ENCODE measurements at regions not wholly inside any gene's neighbourhood (a gene's known extent, or its start where the extent isn't known, plus 50 kb on each side); places are given as distances from the start of the nearest gene placed in this dataset.

DNA sequence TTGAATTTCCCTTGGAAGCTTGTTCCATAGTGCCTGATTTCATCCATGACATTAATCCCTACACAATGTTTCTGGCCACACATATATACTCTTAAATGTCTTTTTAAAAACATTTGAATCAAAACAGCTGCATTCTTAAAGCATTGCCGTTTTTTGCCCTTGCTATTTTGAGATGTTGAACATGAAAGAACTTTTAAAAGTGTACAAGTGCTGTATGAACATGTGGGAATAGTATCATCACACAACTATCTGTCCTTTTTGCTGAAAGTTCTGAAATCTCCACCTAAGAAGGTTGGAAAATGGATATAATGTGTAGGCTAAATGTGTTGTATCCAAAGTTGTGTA is 318.7 kb upstream of the UBE2E3 start:
- H3K27ac ChIP-seq = no peak overlapping the region
- TF ChIP-seq, protein P1, sequence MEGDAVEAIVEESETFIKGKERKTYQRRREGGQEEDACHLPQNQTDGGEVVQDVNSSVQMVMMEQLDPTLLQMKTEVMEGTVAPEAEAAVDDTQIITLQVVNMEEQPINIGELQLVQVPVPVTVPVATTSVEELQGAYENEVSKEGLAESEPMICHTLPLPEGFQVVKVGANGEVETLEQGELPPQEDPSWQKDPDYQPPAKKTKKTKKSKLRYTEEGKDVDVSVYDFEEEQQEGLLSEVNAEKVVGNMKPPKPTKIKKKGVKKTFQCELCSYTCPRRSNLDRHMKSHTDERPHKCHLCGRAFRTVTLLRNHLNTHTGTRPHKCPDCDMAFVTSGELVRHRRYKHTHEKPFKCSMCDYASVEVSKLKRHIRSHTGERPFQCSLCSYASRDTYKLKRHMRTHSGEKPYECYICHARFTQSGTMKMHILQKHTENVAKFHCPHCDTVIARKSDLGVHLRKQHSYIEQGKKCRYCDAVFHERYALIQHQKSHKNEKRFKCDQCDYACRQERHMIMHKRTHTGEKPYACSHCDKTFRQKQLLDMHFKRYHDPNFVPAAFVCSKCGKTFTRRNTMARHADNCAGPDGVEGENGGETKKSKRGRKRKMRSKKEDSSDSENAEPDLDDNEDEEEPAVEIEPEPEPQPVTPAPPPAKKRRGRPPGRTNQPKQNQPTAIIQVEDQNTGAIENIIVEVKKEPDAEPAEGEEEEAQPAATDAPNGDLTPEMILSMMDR (IDR thresholded peaks at IDR 0.05) = no peak
- TF ChIP-seq ZFX (IDR thresholded peaks at IDR 0.05; ENCODE audit: borderline replicate concordance) = no peak

DNA sequence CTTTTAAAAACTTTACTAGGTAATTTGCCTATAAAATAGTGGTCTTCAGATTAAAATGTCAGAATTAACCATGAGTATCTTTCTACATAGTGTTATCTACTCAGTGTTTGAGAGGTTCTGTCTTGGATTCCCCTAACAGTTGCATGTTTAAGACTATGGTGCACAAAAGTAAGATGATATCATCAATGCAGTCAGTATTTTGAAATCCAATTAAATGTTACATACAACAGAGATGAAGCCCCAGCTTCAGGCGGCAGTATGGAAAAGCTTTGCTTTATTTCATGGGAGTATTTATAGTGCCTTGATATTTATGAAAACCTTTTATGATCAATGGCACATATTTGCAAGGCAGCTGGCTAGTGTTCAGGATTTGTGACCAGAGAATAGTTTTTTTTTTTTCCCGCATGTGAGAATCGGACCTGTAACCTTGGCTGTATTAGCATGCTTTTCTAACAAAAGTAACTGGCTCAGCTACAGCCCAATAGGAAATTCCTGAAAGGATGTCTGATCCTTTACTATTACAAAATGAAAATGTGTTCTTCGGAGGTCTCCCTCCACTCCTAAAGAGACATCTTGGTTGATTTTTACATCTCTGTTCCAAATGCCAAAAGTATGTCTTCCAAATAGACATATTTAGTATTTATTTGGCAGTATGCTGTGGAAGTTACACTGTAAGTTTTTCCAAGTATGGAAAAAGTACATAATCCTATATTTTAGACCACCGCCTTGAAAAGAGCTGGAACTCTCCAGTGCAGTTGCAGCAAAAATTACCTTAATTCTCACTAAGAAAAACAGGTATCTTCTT is 319.3 kb upstream of the UBE2E3 start:
- TF ChIP-seq ZFX (IDR thresholded peaks at IDR 0.05; ENCODE audit: borderline replicate concordance) = no peak
- TF ChIP-seq, protein P1 (IDR thresholded peaks at IDR 0.05) = no peak
- H3K27ac ChIP-seq = no peak overlapping the region

DNA sequence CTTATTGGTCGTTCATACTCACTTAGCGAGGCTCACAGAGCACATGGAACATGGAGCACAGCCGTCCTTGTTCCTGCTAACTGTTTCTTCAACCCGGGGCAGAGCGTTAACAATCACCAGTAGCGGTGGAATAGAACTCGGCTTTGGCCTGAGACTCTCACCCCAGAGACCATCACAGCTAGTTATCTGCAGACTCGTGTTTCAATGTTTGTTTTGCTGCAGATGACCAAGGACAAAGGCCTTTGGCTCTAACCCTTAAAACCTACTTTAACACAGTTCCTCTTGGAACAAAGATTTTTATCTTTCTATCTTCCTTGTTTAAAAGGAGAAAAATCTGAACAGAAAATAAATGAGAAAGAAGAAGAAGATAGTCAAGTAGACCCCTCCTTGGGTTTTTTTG is 320.2 kb upstream of the UBE2E3 start:
- no peak overlapping the region for H3K27ac ChIP-seq
- TF ChIP-seq, protein P1 (IDR thresholded peaks at IDR 0.05) = no peak
- no peak for TF ChIP-seq ZFX (IDR thresholded peaks at IDR 0.05; ENCODE audit: borderline replicate concordance)

DNA sequence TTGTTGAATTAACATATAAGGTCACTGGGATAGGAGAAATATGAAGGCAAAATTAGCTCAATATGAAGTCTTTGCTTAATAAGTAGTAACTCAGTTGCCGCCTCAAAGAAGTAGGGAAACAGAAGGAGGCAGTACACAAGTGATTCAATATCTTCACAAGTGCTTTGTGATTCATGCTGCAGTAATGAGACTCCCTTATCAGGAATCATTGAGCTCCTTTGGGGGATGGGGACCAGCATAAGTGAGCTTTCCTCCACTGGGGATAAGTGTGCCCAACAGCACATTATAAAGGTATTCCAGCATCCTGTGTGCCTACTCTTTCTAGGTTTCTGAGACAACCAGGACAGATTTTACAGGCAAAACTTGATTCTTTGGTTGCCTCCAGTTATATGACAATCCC is 323.4 kb upstream of the UBE2E3 start:
- TF ChIP-seq, protein P1 (IDR thresholded peaks at IDR 0.05) = no peak
- no peak for TF ChIP-seq ZFX (IDR thresholded peaks at IDR 0.05; ENCODE audit: borderline replicate concordance)
- no peak overlapping the region for H3K27ac ChIP-seq

DNA sequence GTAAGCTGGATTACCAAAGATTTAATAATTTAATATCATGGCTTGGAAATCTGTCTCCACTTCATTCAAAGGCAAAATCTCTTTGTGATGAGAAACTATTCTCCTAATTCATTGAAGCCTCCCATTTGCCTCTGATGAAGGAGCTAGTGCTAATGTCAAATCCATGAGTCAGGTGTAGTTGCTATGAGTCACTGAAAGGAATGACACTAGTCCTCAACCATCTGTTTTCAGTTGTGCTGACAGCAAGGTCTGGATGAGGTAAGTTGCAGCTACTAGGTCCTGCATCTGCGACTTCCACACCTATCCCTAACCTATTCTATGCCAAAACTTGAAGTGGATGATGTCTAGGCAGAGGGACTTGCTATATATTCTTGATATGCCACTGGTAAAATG is 324.0 kb upstream of the UBE2E3 start:
- no peak for TF ChIP-seq ZFX (IDR thresholded peaks at IDR 0.05; ENCODE audit: borderline replicate concordance)
- TF ChIP-seq, protein P1 (IDR thresholded peaks at IDR 0.05) = no peak
- H3K27ac ChIP-seq = no peak overlapping the region

DNA sequence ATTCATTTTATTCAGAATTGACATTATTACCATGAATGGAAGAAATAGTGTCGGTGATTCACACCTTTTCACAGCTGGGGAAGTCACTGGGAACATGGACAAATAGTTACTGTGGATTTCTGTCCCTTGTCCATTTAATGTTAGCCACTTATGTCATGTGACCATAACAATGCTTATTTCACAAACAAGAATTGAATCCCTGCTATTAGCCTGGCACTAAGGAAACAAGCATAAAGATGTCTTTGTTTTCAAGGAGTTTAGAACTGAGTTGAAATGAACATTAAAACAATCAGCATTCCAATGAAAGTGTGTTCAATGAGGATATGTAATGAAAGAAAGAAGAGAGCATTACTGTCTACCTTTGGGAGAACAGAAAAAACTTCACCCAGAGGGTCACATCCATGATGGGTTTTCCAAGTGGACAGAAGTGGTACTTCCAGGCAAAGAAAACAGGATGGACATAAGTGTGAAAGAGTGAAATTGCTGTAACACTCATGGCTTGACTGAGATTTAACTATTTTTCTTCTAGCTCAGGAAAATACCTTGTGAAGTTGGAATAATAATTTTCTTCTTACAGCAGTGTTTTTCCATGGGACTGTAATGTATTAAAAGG is 324.5 kb upstream of the UBE2E3 start:
- no peak overlapping the region for H3K27ac ChIP-seq
- TF ChIP-seq, protein P1 (IDR thresholded peaks at IDR 0.05) = peak; percentile 12; the same call in 1 of the 2 replicates
- no peak for TF ChIP-seq ZFX (IDR thresholded peaks at IDR 0.05; ENCODE audit: borderline replicate concordance)

DNA sequence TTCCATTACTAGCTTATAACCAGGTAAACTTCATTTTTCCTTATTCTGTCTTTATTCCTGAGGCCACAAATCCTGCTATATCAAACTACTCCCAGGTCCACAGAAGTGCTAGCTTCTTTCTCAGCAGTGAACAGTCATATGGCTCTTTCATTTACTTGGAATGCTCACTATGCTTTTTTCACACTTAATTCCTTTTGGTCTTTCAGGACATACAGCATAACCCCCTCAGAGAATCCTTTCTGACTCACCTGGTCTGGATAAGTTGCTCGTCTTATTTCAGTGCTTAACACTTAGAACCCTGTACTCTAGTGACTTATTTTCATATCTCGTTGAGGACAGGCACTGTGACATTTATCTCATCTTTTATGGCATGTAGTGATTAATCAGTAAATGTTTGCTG is 325.0 kb upstream of the UBE2E3 start:
- no peak overlapping the region for H3K27ac ChIP-seq
- no peak for TF ChIP-seq ZFX (IDR thresholded peaks at IDR 0.05; ENCODE audit: borderline replicate concordance)
- TF ChIP-seq, protein P1 (IDR thresholded peaks at IDR 0.05) = no peak

All from 22Rv1 (cell line).